Ureter (tissue), 1 donor: ENCODE measurements at regions not wholly inside any gene's neighbourhood (a gene's known extent, or its start where the extent isn't known, plus 50 kb on each side); places are given as distances from the start of the nearest gene placed in this dataset.
A peak's percentile ranks its signal among the peaks of the same experiment; 100 is the strongest.

ENCODE experiments used
- DNase-seq: peaks from one replicate; pipeline ENCODE4 v3.0.0-alpha.2; 2020; ENCODE audit warnings: low spot score
- donor health status: DM: yes; HTN: yes; CAD: no.

DNA sequence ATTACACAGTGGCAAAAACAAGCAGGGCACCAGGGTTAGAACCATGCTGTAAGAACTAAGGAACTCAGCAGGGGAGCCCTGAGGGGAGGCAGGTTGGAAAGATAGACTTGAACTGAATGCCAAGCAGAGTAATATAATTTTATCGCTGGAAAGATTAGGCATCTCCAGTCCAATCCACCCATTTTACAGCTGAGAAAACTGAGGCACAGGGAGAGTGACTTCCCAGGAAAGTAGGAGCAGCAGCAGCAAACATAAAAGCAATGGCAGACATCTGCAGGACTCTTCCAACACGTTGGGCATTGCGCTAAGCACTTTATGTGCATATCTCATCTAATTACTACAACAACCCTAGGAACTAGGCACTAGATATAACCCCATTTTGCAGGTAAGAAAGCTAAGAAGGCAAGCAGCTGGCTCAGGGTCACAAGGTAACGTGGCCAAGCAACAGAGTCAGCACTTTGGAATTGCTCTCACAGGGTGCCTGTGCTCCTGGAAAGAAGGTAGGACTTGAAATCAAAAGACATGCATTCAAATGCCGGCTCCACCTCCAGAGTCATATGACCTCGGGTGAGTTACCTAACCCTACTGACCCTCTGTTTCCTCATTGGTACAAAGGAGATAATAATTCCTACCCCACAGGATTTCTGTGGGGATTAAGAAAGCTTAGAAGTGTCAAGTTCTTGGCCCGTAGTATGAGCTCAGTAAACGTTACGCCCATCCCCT, 215.3 kb downstream of the BARX2 start:
- DNase-seq = no peak

DNA sequence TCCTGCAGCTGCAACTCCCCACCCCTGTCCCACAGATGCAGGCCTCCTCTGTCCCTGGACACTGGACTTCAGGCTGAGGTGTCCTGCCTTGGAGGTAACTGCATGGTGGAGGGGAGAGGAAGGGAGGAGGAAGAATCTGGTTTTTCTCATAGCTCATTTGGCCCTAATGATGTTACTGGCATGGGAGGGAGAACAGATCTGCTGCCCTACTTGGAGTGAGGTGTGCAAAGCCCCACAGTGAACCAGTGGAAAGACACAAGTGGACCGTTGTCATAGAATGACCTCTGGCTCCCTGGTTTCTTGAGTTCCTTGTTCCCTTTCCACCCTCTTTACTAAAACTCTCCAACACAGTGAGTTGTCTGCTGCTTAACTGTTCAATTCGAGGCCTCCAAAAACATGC, 215.9 kb downstream of the BARX2 start:
- no peak for DNase-seq

DNA sequence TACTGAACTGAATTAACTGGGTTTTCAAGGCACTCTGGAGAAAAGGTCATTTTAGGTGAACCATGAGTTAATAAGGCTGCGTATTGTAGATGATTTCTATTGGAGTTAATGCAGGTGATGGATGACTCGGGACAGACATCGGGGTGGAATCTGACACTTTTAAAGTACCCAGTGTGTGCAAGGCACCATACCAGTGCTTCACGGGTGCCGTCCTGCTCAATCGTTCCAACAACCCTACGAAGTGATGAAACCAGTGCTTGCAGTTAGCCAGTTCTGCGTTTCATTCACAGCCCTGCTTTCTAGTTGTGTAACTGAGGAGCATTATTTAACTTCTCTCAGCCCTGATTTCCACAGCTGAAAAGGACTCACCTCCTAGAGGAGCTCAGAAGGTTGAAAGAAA, 216.5 kb downstream of the BARX2 start:
- DNase-seq = no peak

DNA sequence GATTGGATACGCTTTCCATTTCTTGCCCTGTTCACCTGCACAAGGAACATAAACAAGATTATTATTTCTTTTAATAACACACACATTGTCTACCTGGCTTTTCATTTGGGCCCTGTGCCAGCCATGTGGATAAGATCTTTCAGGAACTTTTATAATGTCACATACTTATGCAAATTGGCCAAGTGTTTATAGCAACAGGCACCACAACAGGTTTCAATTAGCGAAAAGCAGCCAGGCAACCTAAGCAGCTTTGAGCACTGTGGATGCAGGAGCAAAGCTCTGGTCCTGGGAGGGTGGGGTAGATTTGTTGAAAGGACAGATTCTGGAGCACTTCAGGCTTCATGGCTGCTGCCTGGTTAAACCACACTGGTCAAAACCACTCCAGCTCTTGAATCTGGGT, 217.4 kb downstream of the BARX2 start:
- DNase-seq = peak; percentile 53

DNA sequence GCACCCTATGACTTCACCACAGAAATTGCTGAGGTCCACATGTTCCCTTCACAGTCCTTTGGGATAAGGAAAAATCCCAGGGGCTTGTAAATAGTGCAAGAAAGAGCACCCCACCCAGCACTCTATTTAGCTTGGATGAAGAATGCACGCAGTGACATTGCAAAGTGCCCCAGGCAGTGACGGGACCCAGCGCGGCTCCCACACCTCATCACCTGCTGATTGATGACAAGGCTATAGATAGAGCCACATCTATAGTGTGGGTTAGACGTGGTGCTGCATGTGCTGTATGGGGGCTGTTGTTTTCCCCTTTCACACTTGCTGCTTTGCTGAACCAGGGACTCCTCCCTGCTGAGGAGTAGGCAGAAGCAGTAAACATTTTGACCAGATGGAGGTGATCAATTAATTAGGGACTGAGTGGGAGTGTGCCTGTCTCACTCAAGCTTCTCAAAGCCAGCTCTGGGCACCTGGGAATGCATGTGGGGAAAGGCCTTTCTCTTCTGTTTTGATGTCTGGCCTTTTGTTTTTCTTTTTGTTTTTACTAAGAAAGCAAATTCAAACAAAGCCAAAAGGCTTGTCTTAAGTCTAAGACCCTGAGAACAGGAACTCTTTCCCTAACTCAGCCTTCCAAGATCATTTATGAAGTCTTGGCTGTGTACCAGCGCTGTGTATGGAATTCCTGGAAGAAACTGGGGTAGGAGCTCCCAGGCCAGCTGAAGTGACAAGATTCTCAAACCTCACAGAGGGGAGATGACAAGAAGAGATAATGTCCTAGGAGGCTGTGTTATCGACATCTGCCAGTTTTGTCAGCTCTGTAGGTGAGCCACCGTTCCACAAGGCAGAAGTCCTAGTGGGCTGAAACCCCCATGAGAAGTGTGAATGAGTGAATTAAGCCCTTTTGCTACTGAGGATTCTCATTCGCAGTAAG, 219.7 kb downstream of the BARX2 start:
- no peak for DNase-seq

DNA sequence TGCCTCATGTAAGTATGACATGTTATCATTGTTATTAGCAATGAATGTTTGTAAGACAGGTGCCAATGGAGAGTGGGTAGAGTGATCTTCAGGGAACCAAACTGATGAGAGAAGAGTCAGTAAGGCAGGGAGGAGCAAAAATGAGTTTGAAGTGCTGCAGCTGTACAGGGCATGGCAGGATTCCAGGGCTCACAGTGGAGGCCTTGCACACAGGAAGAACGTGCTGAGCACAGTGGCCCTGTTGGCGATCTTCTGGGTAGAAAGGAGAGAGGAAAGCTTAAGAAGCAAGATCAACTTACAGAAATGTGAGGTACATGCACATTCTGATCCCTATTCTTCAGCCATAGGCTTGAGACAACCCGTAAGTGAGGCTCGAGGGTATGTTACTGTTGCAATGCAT, 219.3 kb upstream of the TMEM45B start:
- DNase-seq = no peak

DNA sequence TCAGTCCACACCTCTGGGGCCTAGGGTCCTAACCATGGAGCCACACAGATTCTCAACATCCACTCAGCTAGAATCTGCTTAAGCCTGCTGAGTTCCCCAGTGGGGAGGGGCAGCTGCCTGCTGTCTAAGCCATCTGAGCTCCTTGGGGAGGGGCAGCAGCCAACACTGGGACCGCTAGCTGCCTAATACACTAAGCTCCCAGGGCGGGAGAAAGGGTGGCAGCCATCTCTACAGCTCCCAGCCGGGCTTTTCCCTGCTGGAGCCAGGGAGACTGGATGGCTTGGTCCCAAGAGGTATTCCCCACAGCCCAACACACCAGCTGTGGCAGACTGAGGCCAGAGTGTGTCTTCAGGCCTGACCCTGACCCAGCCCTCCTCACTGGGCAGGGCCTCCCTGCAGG, 217.3 kb upstream of the TMEM45B start:
- DNase-seq = no peak

DNA sequence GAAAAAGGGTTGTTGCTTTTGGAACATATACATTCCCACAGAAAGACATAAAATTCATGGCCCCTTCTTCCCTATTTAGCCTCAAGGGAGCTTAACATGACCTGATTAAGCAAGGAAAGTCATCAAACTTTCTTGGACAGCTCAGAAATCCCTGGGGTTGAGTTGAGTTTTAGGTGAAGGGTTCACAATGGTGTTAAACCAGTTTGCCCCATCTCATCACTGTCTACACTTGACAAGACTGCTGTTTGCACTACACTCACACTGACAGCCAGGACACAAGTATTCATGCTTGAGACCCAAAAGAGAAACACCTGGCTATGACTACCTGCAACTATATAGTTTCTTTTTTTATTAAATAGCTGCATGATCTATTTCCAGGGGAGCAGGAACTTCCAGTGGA, 209.8 kb upstream of the TMEM45B start:
- no peak for DNase-seq

DNA sequence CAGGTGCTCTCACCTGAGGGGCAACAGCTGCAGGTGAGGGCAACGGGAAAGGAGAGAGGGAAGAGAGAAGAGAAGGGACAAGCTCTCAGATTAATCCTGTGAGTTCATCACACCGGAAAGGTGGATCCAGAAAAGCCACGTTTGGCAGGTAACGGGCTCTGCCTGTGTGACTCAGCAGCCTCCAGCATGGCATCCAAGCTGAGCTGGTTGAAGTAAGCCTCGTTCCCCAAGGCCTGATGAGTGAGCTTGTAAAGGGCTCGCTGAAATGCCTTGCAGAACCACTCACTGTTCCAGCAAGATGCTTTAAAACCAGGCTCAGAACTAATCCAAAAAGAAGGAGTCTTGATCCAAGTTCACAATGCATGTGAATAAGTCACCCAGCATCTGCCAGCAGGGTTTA, 206.9 kb upstream of the TMEM45B start:
- DNase-seq = no peak

DNA sequence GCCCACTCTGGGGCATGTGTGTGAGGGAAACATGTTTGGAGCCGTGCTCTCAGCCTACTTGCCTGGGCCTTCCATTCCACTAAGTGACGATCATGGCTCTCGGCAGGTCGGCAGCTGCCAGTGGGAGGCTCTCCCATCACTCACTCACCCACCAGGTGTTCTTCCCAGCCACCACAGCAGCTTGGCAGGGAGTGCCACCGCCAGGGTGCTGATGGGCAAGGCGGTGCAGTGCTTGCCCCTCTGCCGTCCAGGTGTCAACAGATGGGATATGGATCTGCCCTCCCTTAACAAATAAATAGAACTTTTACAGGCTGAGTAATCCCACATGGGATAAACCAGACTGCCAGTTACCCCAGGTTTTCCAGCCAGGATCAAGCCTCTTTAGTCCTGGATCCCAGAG, 205.5 kb upstream of the TMEM45B start:
- no peak for DNase-seq

DNA sequence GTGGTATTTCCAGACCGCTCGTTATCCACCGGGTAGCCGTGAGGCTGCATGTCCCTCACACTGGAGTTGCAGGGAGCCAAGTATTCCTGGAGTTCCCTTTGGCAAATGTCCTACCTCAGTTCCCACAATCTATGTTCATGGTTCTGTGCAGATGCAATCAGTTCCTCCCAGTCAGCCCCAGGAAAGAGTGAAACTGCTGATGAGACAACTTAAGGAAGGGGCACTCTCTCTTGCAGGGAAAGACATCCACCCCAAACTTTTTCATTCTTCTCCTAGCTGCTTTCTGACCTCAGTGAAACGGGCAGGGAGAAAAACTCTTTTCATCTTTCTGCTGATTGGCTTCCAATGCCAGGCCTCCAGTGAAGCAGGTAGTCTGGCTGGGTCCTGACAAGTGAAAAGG, 205.1 kb upstream of the TMEM45B start:
- DNase-seq = no peak

DNA sequence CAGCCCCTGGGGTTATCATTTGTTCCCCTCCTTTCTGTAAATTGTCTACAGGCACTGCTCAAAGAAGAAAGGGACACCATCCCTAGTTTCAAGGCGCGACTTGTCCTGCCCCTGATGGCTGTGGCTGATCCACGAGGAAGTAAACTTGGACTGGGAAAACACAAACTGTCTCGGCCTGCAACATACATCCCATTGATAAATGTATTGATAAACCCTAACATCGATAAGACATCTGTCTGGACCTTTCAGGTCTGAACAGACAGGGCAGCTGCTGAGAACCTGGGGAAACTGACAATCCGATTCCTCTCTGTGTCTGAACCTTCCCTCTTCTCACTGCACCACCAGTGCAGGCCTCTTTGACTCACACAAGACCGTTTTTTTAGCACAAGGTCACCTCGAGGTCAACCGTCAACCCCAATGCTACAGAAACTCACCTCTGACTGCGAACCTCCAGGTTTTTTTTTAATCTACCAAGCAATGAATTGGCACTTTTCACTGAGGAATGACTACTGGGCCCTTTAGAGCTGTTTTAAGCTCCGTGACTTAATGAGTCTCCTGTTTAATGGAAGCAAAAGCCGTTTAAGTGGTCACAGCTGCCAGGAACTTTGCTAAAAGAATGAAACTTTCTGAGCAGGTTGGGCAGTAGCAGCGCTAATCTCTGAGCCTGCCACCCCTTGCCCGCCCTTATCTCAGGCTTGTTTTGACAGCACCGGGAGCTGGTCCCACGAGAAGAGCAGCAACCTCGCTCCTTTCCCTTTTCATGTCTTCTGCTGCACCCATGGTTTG, 203.8 kb upstream of the TMEM45B start:
- no peak for DNase-seq

DNA sequence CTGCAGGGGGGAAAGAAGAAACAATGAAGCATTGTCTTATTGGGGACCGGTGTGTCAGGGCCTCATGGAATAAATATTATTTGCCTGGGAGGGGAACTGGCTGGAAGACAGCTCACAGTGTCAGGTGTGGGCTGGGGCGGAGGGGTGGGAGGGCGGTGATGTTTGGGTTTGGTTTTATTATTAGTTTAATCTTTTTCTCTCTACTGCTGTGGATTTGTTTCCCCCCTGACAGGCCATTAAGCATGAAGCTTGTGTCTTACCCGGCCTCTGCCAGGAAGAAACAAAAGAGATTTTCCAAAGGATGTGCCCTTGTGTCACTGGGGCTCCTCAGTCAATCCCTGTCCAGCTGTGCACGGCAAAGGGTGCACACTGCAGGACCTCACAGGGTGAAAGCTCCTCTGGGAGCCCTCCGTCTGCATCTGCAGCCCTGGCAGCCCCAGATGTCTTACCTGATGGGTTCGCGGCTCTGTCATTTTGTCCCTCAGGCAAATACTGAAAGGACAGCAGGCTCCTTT, 203.1 kb upstream of the TMEM45B start:
- no peak for DNase-seq

DNA sequence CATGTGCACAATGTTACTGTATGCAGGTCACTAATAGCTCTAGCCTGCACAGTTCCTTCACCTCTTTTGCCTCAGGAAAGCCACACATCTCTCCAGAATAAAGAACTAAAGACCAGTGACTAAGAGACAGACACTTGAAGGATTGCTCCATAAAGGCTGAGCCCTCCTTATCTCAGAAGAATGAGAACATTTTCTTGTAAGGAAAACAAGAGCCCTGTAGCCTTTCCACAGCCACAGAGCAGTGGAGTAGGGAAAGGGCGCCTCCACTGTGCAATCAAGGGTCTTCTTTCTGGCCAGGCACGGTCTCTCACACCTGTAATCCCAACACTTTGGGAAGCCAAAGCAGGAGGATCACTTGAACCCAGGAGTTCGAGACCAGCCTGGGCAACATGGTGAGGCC, 202.6 kb upstream of the TMEM45B start:
- DNase-seq = no peak

DNA sequence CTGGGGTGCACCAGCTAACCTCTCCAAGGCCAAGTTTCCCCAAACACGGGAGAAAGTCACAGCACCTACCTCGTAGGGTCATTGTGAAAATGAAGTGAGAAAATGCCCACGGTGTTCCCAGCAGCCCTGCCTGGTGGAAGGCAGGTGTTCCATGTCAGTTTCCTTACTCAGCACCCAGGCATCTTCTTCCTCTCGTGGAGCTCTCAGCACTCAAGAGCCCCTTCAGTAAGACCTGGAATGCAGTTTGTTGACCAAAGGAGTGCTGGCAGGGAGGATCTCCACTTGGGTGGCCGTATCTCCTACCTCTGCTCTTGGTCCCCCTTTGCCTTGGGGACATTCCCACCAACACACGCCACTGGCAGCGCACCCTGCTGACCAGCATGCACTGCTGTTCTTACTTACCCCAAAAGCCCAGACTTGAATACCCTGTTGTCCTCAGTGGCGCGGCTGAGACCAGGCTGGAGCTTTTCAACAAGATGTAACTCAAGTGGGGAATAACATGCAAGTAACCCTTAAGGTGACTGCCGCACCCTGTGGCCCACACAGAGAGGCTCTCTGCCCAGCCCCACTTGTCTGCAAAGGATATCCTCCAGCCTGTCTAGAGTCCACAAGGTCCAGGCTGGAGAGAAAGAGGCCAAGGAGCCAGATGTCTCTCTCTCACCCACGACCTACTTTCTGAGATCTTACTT, 201.2 kb upstream of the TMEM45B start:
- DNase-seq = no peak

DNA sequence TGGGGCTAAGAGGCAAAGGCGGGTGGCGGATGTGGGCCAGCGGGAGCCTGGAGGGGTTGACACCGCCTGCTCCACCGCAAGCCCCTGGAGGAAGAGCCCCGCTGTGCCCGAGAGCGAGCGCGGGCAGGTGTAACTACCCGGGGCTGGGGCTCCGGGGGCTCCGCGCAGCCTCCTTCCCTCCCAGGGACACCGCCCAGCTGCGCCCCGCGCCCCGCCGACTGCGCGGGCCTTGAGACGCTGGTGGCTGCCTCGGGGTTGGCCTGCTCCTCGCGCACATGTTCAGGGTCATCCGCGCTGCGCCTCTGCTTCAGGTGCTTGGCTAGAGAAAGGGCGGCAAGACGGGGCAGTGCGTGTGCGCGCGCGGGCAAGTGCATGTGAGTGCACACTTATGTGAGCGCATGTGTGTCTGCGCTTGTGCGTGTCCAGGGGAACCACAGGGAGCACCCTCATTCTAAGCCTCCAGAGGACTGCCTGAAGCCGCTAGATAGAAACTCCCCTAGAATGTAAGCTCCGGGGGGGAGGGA, 197.5 kb upstream of the TMEM45B start:
- no peak for DNase-seq

DNA sequence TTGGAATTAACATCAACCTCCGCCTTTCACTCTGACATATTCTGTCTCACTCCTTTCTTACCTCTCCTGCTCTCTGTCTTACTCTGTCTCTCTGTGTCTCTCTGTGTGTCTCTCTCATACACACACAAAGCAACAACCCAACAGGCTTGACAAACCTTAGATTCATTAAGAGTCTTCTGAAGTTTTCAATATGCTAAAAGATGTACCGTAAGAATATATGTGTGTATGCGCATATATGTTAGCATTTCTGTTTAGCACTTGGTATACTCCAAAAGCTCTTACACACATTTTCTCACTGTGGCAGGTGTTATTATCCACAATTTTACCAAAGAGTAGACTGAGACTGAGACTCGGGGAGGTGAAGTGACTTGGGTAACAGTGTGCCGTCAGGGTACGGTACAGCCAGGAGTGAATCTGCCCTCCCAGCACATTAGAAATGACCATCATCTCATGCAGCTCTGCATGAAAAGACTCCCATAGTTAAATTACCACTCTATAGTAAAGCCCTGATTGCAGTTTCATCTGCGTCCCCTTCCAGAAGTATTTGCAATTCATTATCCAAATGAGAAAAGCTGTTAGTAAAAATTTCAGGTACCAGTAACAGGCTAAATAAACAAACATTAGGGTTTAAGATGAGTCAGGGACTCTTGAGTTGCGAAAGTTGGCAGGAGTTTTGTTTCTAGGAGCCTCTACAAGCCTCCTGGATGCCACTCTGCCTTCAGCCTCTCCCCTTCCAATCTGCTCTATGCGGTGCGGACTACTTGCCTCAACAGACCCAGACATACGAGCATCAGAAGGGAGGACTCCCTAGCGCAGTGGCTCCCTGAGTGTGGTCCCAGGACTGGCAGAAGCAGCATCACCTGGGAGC, 195.2 kb upstream of the TMEM45B start:
- no peak for DNase-seq

DNA sequence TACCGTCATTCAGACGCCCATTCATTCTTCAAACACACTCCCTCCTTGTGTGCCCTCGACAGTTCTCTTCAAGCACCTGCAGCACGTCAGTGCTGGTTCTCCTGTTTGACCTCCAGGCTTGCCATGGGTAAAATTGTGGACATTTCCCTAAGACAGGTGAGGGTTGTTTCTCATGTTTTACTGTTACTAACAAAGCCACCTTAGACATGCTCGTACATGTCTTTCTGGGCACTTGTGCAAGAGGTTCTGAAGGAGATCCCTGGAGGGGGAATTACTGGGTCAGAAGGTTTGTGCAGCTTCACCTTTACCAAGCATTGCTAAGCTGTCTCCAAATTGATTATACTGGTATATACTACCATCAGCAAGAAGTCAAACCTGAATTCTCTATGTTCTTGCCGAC, 189.7 kb upstream of the TMEM45B start:
- DNase-seq = no peak

DNA sequence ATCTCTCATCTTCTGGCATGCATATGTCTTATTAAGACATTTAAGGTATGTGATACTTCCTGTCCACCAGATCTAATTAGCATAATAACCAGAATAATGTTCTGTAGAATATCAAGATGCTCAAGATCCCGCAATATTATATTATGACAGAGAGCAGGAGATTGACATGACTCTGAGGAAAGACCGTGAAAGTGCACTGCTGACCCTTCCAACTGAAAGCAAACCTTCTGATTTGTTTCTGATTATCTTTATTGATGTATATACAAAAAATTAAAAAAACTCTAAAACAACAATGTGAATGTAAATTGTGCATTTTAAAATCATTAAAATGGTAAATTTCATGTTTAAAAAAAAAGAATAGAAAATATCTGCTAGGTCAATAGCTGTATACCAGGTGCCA, 184.4 kb upstream of the TMEM45B start:
- DNase-seq = no peak

DNA sequence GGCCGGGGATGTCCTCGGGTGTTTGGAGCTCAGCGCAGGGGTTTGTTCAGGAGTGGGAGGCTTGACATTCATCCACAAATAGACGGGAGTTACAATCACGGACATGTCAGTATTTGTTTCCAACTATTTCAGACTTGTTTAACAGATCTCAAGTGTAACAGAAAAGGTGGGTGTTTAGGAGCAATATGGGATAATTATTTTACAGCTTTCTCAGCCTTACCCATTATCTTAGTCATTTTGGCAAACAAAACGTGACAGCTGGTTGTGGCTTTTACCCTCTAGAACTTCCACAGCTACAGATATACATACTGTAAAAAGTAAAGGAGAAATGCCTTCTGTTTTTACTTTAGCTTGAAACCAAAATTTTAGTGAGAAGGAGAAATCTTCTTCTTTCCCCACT, 178.7 kb upstream of the TMEM45B start:
- DNase-seq = no peak
